RPMI7951 (cell line): ENCODE measurements at regions not wholly inside any gene's neighbourhood (a gene's known extent, or its start where the extent isn't known, plus 50 kb on each side); places are given as distances from the start of the nearest gene placed in this dataset.
A peak's percentile ranks its signal among the peaks of the same experiment; 100 is the strongest.
"Not testable (repeated sequence)": the region's sequence is repeated elsewhere in the genome, so short reads cannot be mapped to it uniquely, and the experiment has no call there.

ENCODE experiments used
- DNase-seq: peaks from one replicate; pipeline ENCODE4 v3.0.0-alpha.2; 2012; ENCODE audit warnings: low read depth

DNA sequence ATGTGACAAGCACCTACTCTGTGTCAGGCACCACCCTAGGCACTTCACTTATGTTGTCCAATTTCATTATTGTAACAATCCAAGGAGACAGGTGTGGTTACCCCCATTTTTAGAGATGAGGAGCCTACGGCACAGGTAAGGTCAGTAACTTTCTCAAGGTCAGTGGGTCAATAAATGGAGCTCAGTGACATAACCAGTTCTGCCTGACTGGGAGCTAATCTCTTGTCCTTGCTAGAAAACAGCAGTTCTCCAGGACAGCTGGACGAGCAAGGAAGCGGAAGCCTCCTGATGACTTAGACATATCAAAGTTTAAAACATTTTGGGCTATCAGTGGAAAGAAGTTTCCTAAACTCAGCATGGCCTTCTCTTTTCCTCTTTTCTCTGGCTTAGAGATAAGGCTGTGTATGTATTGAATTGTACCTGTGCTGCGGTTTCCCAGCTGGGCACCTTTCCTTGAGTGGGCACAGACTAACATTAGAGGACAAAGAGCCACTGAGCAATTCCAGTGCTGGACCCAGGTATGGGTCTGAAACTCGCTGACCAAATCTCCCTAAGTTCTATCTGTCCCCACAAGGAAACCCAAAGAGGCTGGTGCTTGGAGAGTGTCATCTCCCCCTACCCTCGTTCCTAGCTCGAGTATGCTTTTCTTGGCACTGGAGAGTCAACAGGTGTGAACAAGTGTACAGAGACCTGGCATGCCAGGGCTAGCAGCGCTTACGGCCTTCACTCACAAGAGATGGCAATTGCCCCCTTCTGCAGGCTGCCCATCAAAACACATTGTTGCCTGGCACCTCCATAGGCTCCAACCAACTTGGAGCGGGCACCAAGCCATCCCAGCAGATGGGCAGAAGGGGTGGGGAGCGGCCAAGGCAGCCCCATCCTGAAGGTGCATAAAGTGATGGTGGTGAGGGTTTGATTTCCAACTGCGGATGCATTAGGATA, 456.1 kb upstream of the PROX1 start:
- DNase-seq: no peak

DNA sequence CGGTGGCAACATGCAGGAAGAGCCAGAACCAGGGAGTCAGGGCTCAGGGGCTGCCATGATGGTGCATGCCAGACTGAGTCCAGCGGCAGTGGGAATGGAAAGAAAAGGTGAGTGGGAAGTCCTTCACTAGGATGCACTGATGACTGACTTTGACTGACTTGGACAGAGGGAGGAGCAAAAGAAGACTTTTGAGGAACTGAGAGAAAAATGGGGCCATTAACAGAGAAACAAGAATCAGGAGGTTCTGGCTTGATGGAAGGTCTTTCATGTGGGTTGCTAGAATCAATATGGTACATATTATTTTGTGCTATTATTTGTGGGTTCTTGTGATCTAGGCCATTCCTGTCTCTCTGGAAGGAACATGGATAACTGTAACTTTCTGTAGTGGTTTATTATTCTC, 454.6 kb upstream of the PROX1 start:
- DNase-seq: no peak

GRCh38 chr1:213535679-213536078, 452.1 kb upstream of the PROX1 start:
- no peak for DNase-seq

GRCh38 chr1:213538251-213538650, 449.5 kb upstream of the PROX1 start:
- no peak for DNase-seq

GRCh38 chr1:213539464-213539863, 448.3 kb upstream of the PROX1 start:
- DNase-seq: no peak

DNA sequence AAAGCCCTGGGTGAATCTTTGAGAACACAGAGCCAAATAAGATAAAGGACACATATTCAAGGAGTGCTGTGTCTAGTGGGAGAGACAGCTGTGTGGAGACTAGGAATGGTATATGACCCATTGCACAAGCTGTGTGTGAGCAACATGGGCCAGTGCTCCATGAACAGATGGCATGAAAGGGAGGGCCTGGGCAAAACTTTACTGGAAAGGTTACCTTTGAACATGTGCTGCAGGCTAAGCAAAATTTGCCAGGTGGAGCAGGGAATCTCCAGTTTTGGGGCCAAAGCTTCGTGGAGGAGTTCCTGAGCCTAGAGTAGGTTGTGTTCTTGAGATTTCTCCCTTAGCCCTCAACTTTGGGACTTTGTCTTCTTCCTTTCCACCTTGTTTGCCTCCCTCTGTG, 446.1 kb upstream of the PROX1 start:
- no peak for DNase-seq

GRCh38 chr1:213545181-213545580, 442.6 kb upstream of the PROX1 start:
- DNase-seq: not testable (repeated sequence)

DNA sequence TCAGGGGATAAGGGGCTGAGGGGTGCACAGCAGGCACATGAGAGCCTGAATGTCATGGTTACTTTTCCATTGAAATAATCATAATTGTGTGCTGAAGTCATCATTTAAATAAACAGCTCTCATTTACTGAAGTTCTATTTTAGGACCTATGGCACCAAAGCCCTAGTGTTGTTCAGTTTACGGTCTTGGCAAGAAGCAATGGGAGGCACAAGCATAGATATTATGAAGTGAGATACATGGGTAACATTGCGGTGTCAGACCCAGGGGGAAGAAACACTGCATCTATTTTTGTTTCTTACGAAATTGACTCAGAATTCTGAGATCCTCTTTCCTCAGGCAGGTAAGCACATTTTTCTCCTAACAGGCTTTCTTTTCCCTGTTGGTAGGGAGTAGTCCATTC, 437.8 kb upstream of the PROX1 start:
- DNase-seq: no peak

DNA sequence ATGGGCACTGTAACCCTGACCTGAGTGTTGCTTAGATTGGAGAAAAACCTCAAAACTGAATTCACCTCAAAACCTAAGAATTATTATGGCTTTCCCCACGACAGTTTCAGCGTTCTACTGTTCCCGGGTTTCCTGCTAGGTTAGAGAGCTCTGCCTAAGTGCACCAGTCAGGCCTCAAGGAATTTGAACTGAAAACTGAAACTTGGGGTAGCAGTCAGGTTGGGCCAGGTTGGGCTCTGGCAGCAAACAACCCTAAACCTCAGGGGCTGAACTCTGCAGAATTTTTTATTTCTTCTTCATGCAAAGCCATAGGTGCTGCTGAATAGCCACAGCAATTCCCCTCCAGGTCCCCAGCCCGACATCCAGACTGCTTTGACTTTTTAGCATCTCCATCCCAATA, 437.0 kb upstream of the PROX1 start:
- DNase-seq: no peak

DNA sequence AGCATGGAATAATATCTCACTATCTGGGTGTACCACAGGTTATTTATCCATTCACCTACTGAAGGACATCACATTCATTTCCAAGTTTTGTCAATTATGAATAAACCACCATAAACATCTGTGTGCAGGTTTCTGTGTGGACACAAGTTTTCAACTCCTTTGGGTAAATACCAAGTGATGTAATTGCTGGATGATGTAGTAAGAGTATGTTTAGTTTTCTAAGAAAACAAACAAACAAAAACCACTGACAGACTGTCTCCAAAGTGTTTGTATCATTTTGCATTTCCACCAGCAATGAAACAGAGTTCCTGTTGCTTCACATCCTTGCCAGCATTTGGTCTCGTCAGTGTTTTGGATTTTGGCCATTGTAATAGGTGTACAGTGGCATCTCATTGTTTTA, 435.7 kb upstream of the PROX1 start:
- no peak for DNase-seq

DNA sequence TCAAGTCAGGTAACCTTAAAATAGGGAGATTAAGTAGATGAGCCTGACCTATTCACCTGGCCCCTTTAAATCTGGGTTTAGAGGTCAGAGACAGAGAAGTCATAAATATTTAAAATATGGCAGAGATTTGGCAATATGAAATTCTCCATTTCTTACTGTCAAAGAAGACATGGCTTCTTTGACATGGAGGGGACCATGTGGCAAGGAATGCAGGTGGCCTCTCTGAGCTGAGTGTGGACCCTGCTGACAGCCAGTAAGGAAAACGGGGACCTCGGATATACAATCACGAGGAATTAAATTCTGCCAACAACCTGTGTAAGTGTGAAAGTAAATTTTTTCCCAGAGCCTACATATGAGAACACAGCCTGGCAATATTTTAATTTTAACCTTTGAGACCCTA, 427.5 kb upstream of the PROX1 start:
- DNase-seq: no peak

DNA sequence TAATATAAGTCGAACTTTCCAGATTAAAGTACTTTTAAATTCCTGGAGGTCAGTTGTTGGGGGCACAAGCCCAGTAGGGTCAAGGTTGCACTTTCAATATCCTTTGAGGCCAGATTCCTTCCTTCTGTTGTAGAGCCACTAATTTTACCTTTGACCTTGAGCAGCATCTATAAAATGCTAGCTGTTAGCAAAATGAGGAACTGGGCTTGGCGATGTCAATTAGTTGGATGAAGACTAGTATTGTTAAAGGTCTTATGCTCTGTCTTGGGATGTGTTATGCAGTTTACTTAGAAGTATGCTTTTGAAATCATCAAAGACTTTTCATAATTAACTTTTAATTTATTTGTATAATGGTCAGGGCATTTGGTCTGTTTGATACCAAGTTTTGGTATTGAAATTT, 425.9 kb upstream of the PROX1 start:
- no peak for DNase-seq

DNA sequence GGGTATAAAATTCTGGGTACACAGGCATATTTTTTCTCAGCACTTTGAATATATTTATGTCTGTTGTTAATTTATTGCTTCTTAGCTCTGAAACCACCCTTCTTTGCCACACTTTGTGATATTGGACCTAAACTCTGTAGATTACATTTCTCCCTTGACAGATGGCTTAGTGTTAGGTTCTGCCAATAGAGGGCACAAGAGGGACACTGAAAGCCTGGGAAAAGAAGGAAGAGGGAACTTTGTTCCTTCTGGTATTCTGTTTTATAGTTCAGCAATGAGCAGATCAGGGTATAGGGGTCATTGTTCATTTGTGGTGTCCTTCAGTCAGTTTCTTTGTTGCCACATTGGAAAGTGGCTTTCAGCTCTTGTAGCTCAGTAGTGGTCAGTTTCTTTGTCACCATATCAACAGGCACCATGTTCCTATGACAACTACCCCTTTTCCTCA, 423.5 kb upstream of the PROX1 start:
- DNase-seq: peak; percentile 34

- DNase-seq: no peak
These were observed 418.6 kb upstream of the PROX1 start for GRCh38 chr1:213568929-213569815.

DNA sequence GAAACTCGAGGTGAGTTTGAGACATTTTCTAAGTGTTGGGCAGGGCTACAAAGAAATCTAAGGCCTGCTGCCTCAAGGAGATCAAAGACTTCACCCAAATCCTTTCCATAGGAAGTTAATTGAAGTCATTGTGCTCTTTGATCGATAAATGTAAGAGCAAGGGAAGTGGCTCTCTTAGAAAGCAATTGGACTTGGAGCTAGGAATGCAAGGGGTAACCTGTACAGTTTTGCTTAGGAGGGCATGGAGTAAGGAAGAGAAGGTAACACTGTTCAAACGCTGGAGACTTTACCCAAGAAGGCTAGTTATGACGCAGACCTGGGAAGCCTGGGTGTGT, 418.0 kb upstream of the PROX1 start:
- no peak for DNase-seq

DNA sequence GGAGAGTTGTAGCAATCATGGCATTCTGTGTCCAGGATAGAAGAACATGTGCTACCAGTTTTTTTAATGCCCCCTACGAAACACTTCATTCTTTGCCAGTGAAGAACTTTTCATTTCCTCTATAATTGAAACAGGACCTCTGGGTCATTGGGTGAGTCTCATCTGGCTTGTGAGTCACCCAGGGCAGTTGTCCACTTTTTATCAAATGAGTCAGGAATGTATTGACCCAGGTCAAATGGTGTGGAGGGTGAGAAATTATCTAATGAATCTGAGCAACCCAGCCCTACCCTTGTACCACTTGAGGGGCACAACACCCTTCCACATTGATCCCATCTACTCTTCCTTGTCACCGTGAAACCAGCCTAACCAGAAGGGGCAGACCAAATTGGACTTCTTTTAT, 417.3 kb upstream of the PROX1 start:
- DNase-seq: peak; percentile 3

DNA sequence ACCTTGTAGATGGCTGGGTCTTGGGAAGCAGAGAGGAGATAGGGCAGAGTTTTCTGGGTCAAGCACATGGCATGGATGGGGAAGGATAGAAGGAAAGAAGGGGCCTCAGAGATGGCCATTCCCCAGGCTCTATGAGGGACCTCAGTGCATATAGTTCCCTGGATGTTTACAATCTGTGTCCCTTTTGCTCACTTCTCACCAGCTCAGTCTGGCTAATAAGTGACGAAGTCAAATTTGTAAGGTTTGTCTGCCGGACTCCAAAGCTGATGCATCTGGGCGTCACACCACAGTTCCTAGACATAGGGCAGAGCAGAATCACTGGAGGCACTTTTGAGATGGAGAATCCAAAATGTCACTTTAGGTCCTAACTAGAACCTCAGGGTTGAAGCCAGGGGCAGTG, 416.4 kb upstream of the PROX1 start:
- no peak for DNase-seq

GRCh38 chr1:213571843-213572242, 415.9 kb upstream of the PROX1 start:
- no peak for DNase-seq

- no peak for DNase-seq
These were observed 414.7 kb upstream of the PROX1 start for GRCh38 chr1:213572912-213573647.

DNA sequence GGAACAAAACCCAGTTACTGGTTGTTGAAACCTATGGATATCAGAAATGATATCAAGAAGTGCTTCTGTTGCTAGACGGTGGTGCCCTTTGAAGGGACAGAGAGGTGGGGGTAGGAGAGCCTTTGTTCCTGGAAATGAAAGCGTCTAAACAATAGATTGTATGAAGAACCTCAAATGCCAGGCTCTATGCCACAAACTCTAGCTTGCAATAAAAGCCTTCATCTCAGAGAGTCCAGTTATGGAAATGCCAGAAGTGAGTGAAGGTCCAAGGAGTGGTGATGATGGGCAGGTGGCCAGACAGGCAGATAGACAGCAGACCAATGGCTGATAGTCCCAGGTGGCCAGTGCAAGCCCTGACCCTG, 414.1 kb upstream of the PROX1 start:
- no peak for DNase-seq

GRCh38 chr1:213582976-213583567, 404.7 kb upstream of the PROX1 start:
- no peak for DNase-seq

DNA sequence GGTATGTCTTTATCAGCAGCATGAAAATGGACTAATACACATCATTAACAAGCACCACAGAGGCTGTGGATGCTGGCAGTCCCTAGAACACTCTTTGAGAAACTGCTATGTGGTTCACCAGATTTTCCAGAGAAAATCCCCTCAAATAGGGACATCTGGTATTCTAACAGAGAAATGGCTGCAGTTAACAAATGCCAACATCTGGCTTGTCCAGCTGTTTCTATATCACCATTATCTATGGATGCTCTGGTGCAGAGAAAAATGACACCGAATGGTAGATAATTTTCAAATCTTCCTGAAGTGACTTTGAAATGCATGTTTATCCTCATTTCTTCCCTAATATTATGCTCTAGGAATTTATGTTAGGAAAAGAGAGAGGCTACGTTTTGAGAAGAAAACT, 403.5 kb upstream of the PROX1 start:
- no peak for DNase-seq
